HepG2 (cell line): ENCODE measurements at regions not wholly inside any gene's neighbourhood (a gene's known extent, or its start where the extent isn't known, plus 50 kb on each side); places are given as distances from the start of the nearest gene placed in this dataset.

ENCODE experiments used
- ATAC-seq: fragments of 200-7000 bp; cut with Tn5 transposase; 3 replicates; pipeline ENCODE4 v1.9.1; 2020; ENCODE audit warnings: mild to moderate bottlenecking, moderate library complexity
- BruUV-seq: library from RNA; stranded (reverse); fragments of 400-500 nt; replicated peaks from 2 replicates; lab custom pipeline; 2021; lab: Mats Ljungman, UMichigan
- CTCF ChIA-PET: fragments of 300-600 bp; formaldehyde crosslinking; extraction: SDS; loops from one replicate; lab custom pipeline; 2021; ENCODE audit warnings: low total read pairs, inconsistent platforms, low intra/inter-chr PET ratio; lab: Yijun Ruan, JAX
- POLR2A ChIA-PET: fragments of 350-600 bp; sonication (Branson Sonifier 250); formaldehyde crosslinking; loops from one replicate; lab custom pipeline; 2020; ENCODE audit warnings: antibody characterized with exemption, inconsistent platforms; lab: Yijun Ruan, JAX
- DNase-seq: peaks from one replicate; pipeline ENCODE4 v3.0.0-alpha.2; 2015; ENCODE audit warnings: low spot score
- FAIRE-seq: peaks from 3 replicates; lab custom pipeline; 2011; peaks lifted over from hg19 to GRCh38; lab: Jason Lieb, UNC
- H2AFZ ChIP-seq: one replicate; pipeline ENCODE4 v1.6.1; 2011; ENCODE audit warnings: low read length, inconsistent platforms
- H3K27ac ChIP-seq: fragments of 300-600 bp; 3 replicates; pipeline ENCODE4 v1.8.0; 2011; ENCODE audit warnings: mixed run types, mild to moderate bottlenecking, mixed read lengths, low read length, inconsistent platforms; ENCODE audit not compliant: insufficient read depth; ENCODE audit errors: extremely low read length
- H3K27me3 ChIP-seq, 2 experiments: fragments of 200-600 bp in 1 of 2; 2 replicates in 1 of 2; 3 replicates in 1 of 2; pipeline versions ENCODE4 v1.6.0 to v1.8.0; 2011; ENCODE audit warnings: low read length in 2 of 2, mild to moderate bottlenecking in 2 of 2, moderate library complexity in 2 of 2, inconsistent platforms in 1 of 2; ENCODE audit not compliant: insufficient read depth in 2 of 2, control insufficient read depth in 1 of 2
- H3K36me3 ChIP-seq, 2 experiments: fragments of 200-600 bp in 1 of 2; replicated peaks in 1 of 2; 2 replicates in 1 of 2; 3 replicates in 1 of 2; pipeline versions ENCODE4 v1.5.1 to v1.8.0; 2011; ENCODE audit warnings: low read length in 2 of 2, inconsistent platforms in 1 of 2; ENCODE audit not compliant: insufficient read depth in 2 of 2, control insufficient read depth in 1 of 2
- H3K4me1 ChIP-seq: 2 replicates; pipeline ENCODE4 v1.5.1; 2012; ENCODE audit warnings: low read length, inconsistent platforms; ENCODE audit not compliant: insufficient read depth
- H3K4me2 ChIP-seq: 2 replicates; pipeline ENCODE4 v1.6.0; 2011; ENCODE audit warnings: low read depth, low read length, inconsistent platforms
- H3K4me3 ChIP-seq, 3 experiments: fragments of 200-600 bp in 1 of 3; sonication (generic), shearing (Covaris generic) in 1 of 3; replicated peaks in 1 of 3; 2 replicates each; pipeline ENCODE4 v1.5.1; 2011 to 2016; ENCODE audit warnings: low read length in 3 of 3, inconsistent platforms in 2 of 3, low read depth in 2 of 3, mild to moderate bottlenecking in 2 of 3, control low read depth in 1 of 3, mixed read lengths in 1 of 3; ENCODE audit not compliant: insufficient read depth in 1 of 3
- H3K79me2 ChIP-seq: one replicate; pipeline ENCODE4 v1.6.1; 2011; ENCODE audit warnings: low read length, inconsistent platforms; ENCODE audit not compliant: insufficient read depth
- H3K9ac ChIP-seq: 2 replicates; pipeline ENCODE4 v1.6.0; 2011; ENCODE audit warnings: mild to moderate bottlenecking, low read depth, low read length, inconsistent platforms; ENCODE audit not compliant: insufficient read depth
- H3K9me3 ChIP-seq: 2 replicates; pipeline ENCODE4 v1.5.1; 2012; ENCODE audit warnings: mild to moderate bottlenecking, low read length
- H4K20me1 ChIP-seq: 2 replicates; pipeline ENCODE4 v1.6.0; 2011; ENCODE audit warnings: inconsistent platforms, mild to moderate bottlenecking, low read length, moderate library complexity; ENCODE audit not compliant: insufficient read depth
- IKZF4 ChIP-seq: sonication (generic); formaldehyde crosslinking; IDR thresholded peaks from 2 replicates; pipeline ENCODE4 v1.5.1; 2020; ENCODE audit warnings: borderline replicate concordance, mild to moderate bottlenecking, low read depth, missing genetic modification reagents; ENCODE audit errors: not compliant biosample characterization
- MATR3 ChIP-seq: sonication (generic); formaldehyde crosslinking; IDR thresholded peaks from 2 replicates; pipeline ENCODE4 v1.4.0; 2020; ENCODE audit warnings: missing genetic modification reagents
- MTA1 ChIP-seq: sonication (generic); formaldehyde crosslinking; IDR thresholded peaks from 2 replicates; pipeline ENCODE4 v1.4.0; 2020; ENCODE audit warnings: missing genetic modification reagents, mild to moderate bottlenecking, borderline replicate concordance
- PHF8 ChIP-seq: sonication (generic); formaldehyde crosslinking; IDR thresholded peaks from 2 replicates; pipeline ENCODE4 v1.5.0; 2020; ENCODE audit warnings: missing genetic modification reagents
- RARG ChIP-seq: sonication (generic); formaldehyde crosslinking; IDR thresholded peaks from 2 replicates; pipeline ENCODE4 v1.4.0; 2020; ENCODE audit warnings: low read depth, mild to moderate bottlenecking, missing genetic modification reagents
- RBM39 ChIP-seq: fragments of 200-400 bp; formaldehyde crosslinking; IDR thresholded peaks from one replicate; pipeline ENCODE4 v1.6.1; 2018; ENCODE audit warnings: antibody characterized with exemption, mild to moderate bottlenecking, low read depth, low read length; ENCODE audit not compliant: poor library complexity, severe bottlenecking
- TCF12 ChIP-seq, 2 experiments: fragments of 450-650 bp in 1 of 2; sonication (generic) in 1 of 2; formaldehyde crosslinking in 1 of 2; IDR thresholded peaks; 2 replicates each; pipeline versions ENCODE4 v1.6.1 to v1.8.0; 2017 to 2022; ENCODE audit warnings: antibody characterized with exemption in 1 of 2, mild to moderate bottlenecking in 1 of 2, missing genetic modification reagents in 1 of 2, moderate library complexity in 1 of 2
- ZNF430 ChIP-seq: sonication (generic); formaldehyde crosslinking; IDR thresholded peaks from 2 replicates; pipeline ENCODE4 v1.9.0; 2021; ENCODE audit warnings: mild to moderate bottlenecking, missing genetic modification reagents
- ZNF496 ChIP-seq: sonication (generic); formaldehyde crosslinking; IDR thresholded peaks from 2 replicates; pipeline ENCODE4 v1.8.1; 2023; ENCODE audit warnings: mild to moderate bottlenecking, moderate library complexity, missing genetic modification reagents; ENCODE audit not compliant: insufficient replicate concordance
- ZNF567 ChIP-seq: sonication (generic); formaldehyde crosslinking; IDR thresholded peaks from 2 replicates; pipeline ENCODE4 v1.8.1; 2023; ENCODE audit warnings: mild to moderate bottlenecking, missing genetic modification reagents, borderline replicate concordance
- ZNF766 ChIP-seq: sonication (generic); formaldehyde crosslinking; IDR thresholded peaks from 2 replicates; pipeline ENCODE4 v1.5.0; 2020; ENCODE audit warnings: missing genetic modification reagents, borderline replicate concordance
- ZNF770 ChIP-seq: sonication (generic); formaldehyde crosslinking; IDR thresholded peaks from 2 replicates; pipeline ENCODE4 v1.5.0; 2020; ENCODE audit warnings: mild to moderate bottlenecking, missing genetic modification reagents
- ZSCAN12 ChIP-seq: sonication (generic); formaldehyde crosslinking; IDR thresholded peaks from 2 replicates; pipeline ENCODE4 v1.9.0; 2021; ENCODE audit warnings: mild to moderate bottlenecking, missing genetic modification reagents
- ZSCAN20 ChIP-seq: sonication (generic); formaldehyde crosslinking; IDR thresholded peaks from 2 replicates; pipeline ENCODE4 v1.4.0; 2020; ENCODE audit warnings: missing genetic modification reagents, mild to moderate bottlenecking, borderline replicate concordance
- WGBS: methylation state at CpG from one replicate; pipeline ENCODE4 v1.1.6; 2017; ENCODE audit warnings: low lambda C conversion rate; 5-methylcytosine and 5-hydroxymethylcytosine counted together
- in situ Hi-C: cut with HindIII; loops from 2 replicates; pipeline ENCODE4 v1.10.0; 2017; ENCODE audit warnings: low pct_unique_long_range_greater_than_20kb; ENCODE audit not compliant: extremely low pct_ligation_motif_present
- intact Hi-C: fragments of 100-400 bp; cut with micrococcal nuclease; formaldehyde crosslinking; loops from one replicate; pipeline ENCODE4 v1.10.0; 2022; ENCODE audit not compliant: unreplicated experiment

GRCh38 chr16:86120201-86121192, 221.5 kb downstream of the IRF8 start:
- Histone ChIP-seq H3K4me3 (no peak overlapping the region), H4K20me1 (no peaks in the 10 kb centered on the region), H3K4me1 (no peaks in the 10 kb centered on the region; the same call in 1 of the 2 replicates), H3K27ac (no peak overlapping the region), H3K36me3 (no peaks in the 10 kb centered on the region), H3K9me3 (no peaks in the 10 kb centered on the region), H3K9ac (no peak overlapping the region), H3K27me3 (peaks cover 0 to 12% of the 10 kb centered on the region in 2 experiments; a peak in 2 of 5 replicates), H2AFZ (no peak overlapping the region), H3K79me2 (no peaks in the 10 kb centered on the region), H3K4me2 (no peak overlapping the region)
- intact Hi-C loops: no loop called here
- in situ Hi-C loops: no loop called here
- POLR2A ChIA-PET: no interaction called here
- no peak for DNase-seq
- no TSS peak for BruUV-seq
- CTCF ChIA-PET: no interaction called here
- whole genome bisulfite sequencing: 23% methylated on average over 8 of the region's 8 CpGs
- no peak for ATAC-seq
- no peak for FAIRE-seq
- TF ChIP-seq ZNF567 (CRISPR knock-in tag) (no peak), PHF8 (no peak), TCF12 (IDR thresholded peaks at IDR 0.05) (no peak), TCF12 (CRISPR knock-in tag; IDR thresholded peaks at IDR 0.05) (no peak), ZNF496 (no peak), RARG (CRISPR knock-in tag) (no peak), ZNF430 (no peak), MATR3 (no peak), ZNF766 (no peak), RBM39 (no peak), ZSCAN12 (CRISPR knock-in tag) (no peak), IKZF4 (no peak), MTA1 (CRISPR knock-in tag) (no peak), ZNF770 (CRISPR knock-in tag) (no peak), ZSCAN20 (CRISPR knock-in tag) (no peak)
